HG03575 (cell line): ENCODE measurements at regions not wholly inside any gene's neighbourhood (a gene's known extent, or its start where the extent isn't known, plus 50 kb on each side); places are given as distances from the start of the nearest gene placed in this dataset.

Experiments
- ATAC-seq: cut with Tn5 transposase; IDR thresholded peaks from one replicate; pipeline ENCODE4 v1.9.1; 2021; ENCODE audit not compliant: unreplicated experiment, insufficient number of reproducible peaks, low FRiP score; ENCODE audit errors: extremely low read depth

GRCh38 chr11:116415095-116415494 is 357.7 kb downstream of the BUD13 start:
- no peak for ATAC-seq

- no peak for ATAC-seq
These were observed 358.4 kb downstream of the BUD13 start for GRCh38 chr11:116414357-116414880.

GRCh38 chr11:116413301-116414242 is 359.2 kb downstream of the BUD13 start:
- ATAC-seq = no peak

- no peak for ATAC-seq
These were observed 360.5 kb downstream of the BUD13 start for GRCh38 chr11:116412118-116412889.

- ATAC-seq = no peak
These were observed 363.5 kb downstream of the BUD13 start for GRCh38 chr11:116409238-116409637.

- no peak for ATAC-seq
These were observed 366.7 kb downstream of the BUD13 start for GRCh38 chr11:116406042-116406441.

GRCh38 chr11:116404462-116404798 is 368.4 kb downstream of the BUD13 start:
- ATAC-seq = no peak

GRCh38 chr11:116403794-116404461 is 368.9 kb downstream of the BUD13 start:
- ATAC-seq = no peak

GRCh38 chr11:116400081-116400480 is 372.7 kb downstream of the BUD13 start:
- ATAC-seq = no peak

- ATAC-seq = no peak
These were observed 375.1 kb downstream of the BUD13 start for GRCh38 chr11:116397602-116398084.

GRCh38 chr11:116396331-116396730 is 376.5 kb downstream of the BUD13 start:
- no peak for ATAC-seq

- no peak for ATAC-seq
These were observed 378.8 kb downstream of the BUD13 start for GRCh38 chr11:116394022-116394421.

GRCh38 chr11:116390963-116391362 is 381.8 kb downstream of the BUD13 start:
- no peak for ATAC-seq

GRCh38 chr11:116388146-116388545 is 384.6 kb downstream of the BUD13 start:
- ATAC-seq = no peak

GRCh38 chr11:116387641-116388040 is 385.1 kb downstream of the BUD13 start:
- no peak for ATAC-seq

GRCh38 chr11:116386118-116386699 is 386.6 kb downstream of the BUD13 start:
- no peak for ATAC-seq

- no peak for ATAC-seq
These were observed 387.9 kb downstream of the BUD13 start for GRCh38 chr11:116384876-116385275.

- no peak for ATAC-seq
These were observed 388.4 kb downstream of the BUD13 start for GRCh38 chr11:116384407-116384806.
